NCI-H345 (cell line): ENCODE measurements at regions not wholly inside any gene's neighbourhood (a gene's known extent, or its start where the extent isn't known, plus 50 kb on each side); places are given as distances from the start of the nearest gene placed in this dataset.

Experiments
- DNase-seq: peaks from one replicate; lab custom pipeline; 2025; lab: John Stamatoyannopoulos, UW

GRCh38 chr5:129341306-129341705, 118.8 kb upstream of the ADAMTS19 start:
- DNase-seq, result no peak

GRCh38 chr5:129342796-129343195, 117.3 kb upstream of the ADAMTS19 start:
- no peak for DNase-seq

GRCh38 chr5:129345213-129345924, 114.7 kb upstream of the ADAMTS19 start:
- DNase-seq, result no peak

DNA sequence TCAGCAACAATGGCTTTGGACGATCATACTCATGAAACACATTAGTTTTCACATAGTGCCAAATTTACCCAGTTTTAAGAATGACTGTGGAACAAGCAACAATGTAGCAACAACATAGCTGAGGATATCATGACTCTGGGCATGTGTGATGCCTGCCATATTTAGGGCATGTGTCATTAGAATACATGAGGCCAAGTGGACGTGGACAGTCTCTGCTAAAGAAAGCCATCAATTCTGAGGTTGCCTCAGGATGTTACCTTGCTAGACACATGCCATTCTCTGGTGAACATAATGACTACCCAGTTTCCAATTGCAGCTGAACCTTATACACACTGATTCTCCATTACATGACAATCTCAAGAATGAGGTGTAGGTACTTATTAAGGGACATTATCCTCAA, 103.3 kb upstream of the ADAMTS19 start:
- DNase-seq, result no peak

GRCh38 chr5:129358069-129358468, 102.0 kb upstream of the ADAMTS19 start:
- DNase-seq, result no peak

DNA sequence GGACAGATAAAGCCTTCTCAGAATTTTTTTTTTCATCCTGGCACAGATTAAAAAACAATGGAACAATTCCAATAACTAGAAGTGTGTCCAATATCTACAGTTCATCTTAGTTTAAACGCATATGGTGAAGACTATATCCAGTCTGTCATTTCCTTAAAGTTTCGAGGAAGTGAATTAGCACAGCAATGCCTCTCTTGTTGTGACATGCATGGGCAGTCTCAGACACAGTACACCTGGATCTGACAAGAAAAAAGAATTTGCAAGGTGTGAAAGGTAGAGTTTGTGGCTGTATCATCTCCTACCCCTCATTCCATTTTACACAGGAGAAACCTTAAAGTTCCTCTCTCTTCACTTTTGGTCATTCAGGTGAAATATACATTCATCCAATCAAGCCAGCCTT, 100.6 kb upstream of the ADAMTS19 start:
- DNase-seq, result no peak

DNA sequence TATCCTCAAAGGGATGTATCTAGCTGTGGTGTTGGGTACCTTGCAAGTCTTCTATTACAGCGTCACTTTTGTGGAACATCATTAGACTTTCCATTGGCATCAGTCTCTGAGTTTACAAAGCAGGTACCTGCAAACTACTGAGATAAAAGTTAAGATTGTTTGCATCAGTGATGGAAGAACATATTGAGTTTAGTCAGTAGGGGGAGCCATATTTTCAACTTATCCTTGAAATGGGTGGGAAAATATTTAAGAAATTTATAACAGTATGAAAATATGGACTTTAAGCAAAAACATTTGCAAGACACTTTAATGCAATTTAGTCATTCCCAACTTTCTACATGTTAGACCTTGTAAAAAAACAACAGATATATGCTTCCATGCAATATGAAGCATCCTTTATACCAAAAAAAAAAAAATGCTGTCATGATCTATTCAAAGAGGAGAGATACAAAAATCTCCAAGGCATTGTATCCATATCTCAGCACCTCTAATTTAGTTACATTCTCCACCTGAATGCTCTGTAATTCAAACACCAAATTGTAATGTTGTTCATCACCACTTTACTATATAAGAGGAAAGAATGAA, 98.6 kb upstream of the ADAMTS19 start:
- no peak for DNase-seq

DNA sequence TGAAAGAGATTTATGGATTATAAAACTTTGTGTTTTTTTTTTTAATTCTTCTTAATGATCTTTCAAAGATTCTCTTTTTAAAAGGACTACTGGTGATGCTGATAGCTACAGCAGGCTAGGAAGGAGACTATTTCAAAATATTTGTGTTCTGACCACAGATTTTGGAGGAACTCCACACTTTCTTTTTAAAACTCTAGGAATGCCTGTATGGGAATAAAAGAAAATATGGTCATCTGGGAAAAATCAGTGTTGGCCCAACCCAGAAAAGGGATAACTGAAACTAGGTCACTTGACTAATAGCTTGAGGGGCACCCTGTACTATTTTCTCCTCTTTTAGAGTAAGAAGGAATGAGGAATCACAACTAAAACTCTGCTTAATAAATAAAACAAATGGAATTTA, 97.6 kb upstream of the ADAMTS19 start:
- DNase-seq, result no peak

GRCh38 chr5:129363991-129364390, 96.1 kb upstream of the ADAMTS19 start:
- DNase-seq, result no peak

DNA sequence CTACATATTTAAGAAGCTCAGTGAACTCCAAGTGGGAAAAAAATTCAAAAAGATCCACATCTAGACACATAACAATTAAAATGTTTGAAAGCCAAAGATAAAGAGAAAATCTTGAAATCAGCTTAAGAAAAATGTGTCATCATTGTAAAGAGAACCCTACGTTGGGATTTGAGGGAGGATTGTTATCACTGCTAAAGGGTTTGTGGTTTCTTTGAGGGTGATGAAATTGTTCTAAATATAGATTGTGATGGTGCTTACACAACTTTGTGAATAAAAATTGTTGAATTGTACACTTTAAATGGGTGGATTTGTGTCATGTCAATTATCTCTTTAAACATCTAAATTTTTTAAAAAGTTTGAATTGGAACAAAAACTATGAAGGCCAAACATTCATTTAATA, 92.2 kb upstream of the ADAMTS19 start:
- no peak for DNase-seq

DNA sequence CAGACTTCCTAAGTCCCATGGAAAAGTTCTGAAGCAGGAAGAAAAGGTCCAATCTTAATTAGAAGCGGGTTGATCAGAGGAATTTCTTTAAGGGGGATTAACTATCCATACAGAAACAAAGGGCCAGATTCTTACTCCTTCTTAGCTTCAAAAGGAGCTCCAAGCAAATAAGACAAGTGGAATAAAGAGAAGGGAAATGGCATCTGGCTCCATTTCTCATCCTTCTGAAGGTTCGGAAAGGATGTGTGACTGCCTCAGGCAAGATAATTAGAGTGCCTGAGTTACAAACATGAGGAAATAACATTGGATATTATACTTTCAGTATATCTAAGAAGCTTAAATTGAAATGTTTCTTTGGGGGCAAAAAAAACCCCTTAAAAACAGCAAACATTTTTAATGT, 88.1 kb upstream of the ADAMTS19 start:
- no peak for DNase-seq

- peak; percentile 39 for DNase-seq
Observed at GRCh38 chr5:129377504-129377903, 82.6 kb upstream of the ADAMTS19 start.

DNA sequence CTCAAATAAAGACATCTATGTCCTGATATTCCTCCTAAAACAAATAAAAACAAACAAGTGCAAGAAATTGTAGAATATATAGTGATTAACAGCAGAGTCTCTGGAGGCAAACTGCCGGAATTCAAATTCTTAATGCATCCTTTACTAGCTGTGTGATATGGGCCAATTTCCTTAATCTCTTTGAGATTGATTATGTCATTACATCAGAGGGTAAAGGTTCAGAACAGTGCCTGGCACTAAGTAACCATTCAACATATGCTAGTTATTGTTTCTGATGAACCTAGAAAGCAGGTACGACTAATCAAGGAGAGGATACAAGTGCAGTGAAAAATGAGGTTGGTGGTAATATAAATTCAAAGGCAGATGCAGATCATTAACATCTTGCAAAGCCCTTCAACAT, 81.1 kb upstream of the ADAMTS19 start:
- DNase-seq, result no peak

- DNase-seq, result no peak
Observed at GRCh38 chr5:129379406-129379805, 80.7 kb upstream of the ADAMTS19 start.

- no peak for DNase-seq
Observed at GRCh38 chr5:129382921-129383672, 77.0 kb upstream of the ADAMTS19 start.

- DNase-seq, result no peak
Observed at GRCh38 chr5:129384193-129384592, 75.9 kb upstream of the ADAMTS19 start.

GRCh38 chr5:129384736-129385135, 75.4 kb upstream of the ADAMTS19 start:
- no peak for DNase-seq

- no peak for DNase-seq
Observed at GRCh38 chr5:129387944-129388343, 72.2 kb upstream of the ADAMTS19 start.

DNA sequence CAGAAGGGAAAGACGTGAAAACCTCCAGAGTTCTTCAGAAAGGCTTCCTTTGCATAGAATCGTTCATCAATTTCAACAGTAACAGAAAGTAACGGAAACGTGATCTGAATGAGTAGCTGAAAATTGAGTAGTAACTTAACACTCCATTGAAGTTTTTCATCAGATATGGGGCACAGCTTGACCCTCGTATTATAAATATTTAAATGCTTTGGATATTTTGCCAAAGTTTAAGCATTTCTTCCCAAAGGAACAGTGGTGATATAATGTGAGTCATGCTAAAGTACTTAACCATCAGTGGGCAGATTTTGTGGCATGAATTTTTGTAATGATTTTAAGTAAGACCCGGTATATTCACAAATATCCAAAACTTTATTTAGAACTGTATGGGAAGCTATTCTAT, 67.4 kb upstream of the ADAMTS19 start:
- DNase-seq, result no peak

DNA sequence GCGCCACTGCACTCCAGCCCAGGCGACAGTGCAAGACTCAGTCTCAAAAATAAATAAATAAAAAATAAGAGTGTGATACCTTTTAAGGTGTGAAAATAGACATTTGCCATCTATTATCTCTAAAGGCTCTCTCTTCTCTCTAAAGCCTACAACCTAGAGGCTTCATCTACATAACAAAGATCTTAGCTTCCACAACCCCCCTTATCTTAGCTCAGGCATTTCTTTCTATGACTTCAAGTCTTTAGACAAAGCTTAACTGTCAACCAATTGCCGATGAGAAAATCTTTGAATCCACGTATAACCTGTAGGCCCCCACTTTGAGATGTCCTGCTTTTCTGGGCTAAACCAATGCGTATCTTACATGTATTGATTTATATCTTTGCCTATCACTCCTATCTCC, 64.9 kb upstream of the ADAMTS19 start:
- DNase-seq, result no peak

DNA sequence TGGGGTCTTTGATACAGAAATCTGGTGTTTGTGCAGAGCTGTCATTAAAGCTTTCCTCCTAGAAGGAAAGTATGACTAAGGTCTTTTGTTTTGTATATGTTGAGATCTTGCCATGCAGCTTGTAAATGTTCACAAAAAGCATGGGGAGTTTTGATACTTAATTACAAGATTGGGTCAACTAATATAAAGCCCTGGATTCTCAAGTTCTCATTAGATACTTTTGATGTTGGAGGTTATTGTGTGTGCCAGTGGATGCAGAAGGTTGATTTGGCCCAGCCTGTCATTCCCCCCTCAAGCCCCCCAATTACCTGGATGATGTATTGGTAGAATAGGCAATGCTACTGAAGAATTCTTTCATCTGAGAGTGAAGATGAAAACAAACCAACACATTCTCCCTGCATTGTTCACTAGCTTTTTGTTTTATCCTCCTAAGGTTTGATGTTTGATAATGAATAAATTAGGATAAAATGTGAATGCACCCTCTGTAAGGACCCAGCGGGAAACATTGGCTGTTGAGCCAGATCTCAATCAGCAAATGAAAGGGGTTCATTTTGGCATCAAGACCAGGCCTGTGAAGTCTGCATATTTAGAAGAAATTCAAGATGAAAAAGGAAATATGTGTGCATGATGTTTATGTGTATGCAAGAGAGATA, 61.9 kb upstream of the ADAMTS19 start:
- no peak for DNase-seq

- DNase-seq, result no peak
Observed at GRCh38 chr5:129399069-129399468, 61.0 kb upstream of the ADAMTS19 start.
